ENCODE measurements at regions not wholly inside any gene's neighbourhood (a gene's known extent, or its start where the extent isn't known, plus 50 kb on each side); places are given as distances from the start of the nearest gene placed in this dataset.
"Not testable (repeated sequence)": the region's sequence is repeated elsewhere in the genome, so short reads cannot be mapped to it uniquely, and the experiment has no call there.

DNA sequence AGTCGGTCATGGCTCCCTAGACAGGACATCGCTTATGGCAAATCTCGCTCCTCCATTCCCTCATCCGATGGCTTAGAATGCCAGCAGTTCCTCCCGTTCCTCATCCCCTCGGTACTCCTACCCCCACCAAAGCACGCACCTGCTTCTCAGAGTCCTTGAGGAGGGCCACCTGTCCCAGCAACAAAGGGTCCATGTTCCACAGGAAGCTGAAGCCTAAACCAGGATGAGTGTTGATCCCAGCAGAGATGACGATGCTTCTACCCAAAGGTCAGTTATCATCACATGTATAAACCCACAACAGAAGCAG lies 111.2 kb downstream of the THBS2 start:
- no peak for DNase-seq

DNA sequence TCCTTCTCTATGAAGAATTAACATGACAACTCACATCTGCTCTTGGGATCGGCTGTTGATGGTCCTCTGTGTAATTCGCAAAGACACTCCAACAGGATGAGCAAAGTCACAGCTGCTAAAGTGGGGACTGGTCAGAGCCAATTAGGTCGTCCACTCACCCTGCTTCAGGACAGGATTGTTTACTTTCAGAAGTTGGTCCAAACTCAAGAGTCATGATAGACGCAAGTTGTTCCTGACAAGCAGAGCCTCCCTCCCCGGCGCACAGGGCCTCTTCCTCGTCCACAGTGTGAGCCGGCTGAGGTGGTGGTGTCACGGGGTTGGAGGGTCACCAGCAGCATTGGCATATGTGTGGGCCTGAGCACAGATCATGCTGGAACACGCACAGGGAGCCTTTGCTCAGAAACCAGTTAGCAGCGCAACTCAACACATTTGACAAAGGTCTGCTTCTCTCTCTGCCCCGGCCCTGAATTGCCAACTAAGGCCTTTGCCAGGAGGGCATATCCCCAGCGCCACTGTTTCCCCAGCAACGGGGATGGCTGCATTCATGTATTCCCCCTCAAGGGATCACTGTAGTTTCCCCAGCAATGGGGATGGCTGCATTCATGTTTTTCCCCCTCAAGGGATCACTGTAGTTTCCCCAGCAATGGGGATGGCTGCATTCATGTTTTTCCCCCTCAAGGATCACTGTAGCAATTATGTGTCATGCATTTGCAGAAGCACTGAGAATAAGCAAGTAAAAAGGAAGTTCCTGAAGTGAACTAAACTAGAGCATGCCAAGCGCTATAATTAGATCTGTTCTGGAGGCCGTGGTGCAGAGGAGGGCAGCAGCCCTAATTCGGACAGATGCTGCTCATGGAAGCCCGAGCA lies 111.7 kb downstream of the THBS2 start:
- DNase-seq = no peak

DNA sequence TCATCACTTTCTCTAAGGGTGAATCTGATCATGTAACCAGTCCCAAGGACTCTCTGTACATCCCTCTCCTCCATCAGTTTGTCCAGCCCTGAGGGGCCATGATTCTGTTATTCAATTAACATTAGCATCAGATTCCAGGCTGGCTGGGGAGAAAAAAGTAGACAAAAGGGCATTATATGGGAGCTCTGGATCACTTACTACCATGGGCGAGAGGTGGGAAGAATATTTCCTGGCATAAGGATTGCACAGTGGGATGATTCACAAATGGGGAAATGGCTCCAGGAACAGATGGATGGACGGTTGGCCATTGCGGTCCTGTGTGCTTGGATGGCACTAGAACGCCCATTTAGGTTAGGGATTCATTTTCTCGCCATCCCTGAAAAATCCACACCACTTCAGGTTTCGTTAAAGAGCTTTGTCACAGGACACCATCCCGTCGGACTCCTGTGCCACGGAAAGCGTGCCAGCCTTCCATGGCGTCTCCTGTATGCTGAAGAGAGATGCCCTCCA lies 112.6 kb downstream of the THBS2 start:
- no peak for DNase-seq

DNA sequence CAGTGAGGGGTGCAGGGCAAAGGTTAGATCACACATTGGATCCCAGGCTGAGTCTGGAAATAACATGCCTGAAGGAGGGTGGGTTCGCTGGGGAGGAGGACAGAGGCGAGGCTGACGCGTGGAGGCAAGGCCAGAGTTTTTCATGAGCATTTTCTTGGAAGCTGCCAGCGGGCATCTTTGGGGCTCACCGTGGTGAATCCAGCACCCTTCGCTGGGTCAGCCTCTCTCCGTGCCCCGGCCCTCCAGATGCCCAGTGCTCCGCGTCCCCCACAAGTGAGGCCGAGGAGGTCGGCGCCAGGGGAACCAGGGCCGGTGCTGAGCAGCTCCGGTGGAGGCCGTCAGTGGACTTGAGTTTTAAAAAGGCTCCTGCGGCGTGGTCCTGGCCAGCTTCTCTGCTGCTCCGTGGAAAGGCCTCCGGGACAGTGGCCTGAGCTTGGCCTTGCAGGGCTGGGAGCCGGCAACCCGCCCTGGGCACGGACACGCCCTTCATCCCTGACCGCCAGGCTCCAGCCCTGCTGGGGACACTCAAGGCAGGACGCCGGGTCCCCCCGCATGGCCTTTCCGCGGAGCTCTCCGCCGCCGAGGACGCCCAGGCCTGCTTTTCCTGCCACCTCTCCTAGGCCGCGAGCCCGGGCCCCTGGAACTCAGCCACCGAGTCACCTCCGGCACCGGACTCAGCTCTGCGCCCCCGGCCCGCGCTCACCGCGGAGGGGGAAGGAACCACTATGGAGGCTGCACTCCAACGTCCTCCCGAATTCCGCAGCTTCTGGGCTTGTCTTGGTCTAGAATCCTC lies 114.3 kb downstream of the THBS2 start:
- DNase-seq = no peak

DNA sequence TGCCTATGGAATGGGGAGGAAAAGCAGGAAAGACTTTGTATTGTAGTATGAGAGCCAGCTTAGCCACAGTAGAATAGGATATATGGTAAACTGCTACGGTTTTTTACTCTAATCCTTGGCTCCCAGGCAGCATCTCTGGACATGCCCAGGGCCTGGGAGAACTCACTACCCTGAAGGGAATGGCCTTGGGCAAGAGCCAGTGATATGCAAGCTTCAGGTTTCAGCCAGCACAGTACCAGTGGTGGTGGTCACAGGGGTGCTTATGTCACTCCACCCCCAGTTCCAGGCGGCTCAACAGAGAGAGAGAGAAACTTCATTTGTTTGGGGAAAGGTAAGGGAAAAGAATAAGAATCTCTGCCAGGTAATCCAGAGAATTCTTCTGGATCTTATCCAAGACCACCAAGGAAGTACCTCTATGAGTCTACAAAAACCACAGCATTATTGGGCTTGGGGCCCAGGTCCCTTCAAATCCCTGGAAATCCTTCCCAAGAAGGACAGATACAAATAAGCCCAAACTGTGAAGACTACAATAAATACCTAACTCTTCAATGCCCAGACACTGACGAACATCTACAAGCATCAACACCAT lies 121.2 kb downstream of the THBS2 start:
- DNase-seq = no peak

DNA sequence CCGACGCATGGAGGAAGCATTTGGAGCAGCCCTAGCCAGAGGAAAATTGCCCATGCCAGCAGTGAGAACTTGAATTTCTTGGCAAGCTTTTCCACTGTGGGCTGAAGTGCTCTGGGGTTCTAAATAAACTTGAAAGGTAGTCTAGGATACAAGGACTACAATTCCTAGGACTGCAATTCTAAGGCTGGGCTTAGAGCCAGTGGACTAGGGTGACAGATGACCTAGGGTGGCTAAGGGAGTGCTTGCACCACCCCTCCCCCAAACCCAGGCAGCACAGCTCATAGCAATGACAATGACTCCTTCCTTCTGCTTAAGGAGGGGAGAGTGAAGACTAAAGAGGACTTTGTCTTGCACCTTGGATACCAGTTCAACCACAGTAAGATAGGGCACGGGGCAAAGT lies 122.3 kb downstream of the THBS2 start:
- no peak for DNase-seq

DNA sequence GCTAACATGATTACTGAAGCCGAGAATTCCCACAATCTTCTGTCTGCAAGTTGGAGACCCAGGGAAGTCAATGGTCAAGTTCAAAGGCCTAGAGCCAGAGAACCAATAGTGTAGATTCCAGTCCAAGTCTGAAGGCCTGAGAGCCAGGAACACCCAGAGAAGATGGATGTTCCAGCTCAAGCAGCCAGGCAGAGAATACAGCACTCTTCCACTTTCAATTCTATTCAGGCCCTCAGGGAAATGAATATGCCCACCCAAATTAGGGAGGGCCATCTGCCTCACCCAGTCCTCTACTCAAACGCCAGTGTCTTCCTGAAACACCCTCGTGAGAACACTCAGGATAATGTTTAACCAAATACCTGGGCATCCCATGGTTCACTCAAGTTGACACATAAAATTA lies 123.5 kb downstream of the THBS2 start:
- DNase-seq = no peak

DNA sequence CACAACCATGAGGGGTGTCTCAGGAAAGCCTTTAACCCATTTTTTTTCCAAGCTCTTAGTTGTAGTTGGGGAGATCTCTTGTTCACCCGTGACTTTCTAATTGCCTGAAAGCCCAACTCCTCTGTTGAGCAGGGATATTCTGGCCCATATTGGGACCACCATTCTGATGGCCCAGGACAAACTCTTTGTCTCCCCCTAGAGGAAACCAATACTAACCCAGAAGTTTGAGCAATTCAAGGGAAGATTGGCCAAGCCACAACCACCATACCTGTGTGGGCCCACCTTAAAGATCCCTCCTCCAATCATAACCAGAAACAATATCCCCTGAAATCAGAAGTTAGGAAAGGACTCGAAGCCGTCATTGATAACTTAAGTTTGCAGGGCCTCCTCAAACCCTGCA lies 132.6 kb downstream of the THBS2 start:
- DNase-seq = no peak

DNA sequence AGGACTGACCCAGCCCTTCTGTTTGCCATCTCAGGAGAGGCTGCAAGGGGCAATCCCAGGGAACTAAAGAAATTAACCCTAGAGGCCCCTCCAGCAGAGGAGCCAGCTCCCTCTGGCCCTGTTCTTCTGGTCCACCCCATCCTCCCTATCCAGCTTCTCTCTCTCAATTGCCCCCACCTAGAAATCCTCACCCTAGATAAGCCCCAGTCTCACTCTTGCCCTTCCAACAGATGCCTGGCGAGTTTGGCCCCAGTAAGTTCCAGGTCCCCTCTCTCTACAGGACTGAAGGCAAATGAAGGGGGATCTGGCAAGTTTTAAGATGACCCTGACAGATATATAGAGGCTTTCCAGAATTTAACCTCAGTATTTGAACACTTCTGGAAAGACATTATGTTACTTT lies 134.0 kb downstream of the THBS2 start:
- no peak for DNase-seq

DNA sequence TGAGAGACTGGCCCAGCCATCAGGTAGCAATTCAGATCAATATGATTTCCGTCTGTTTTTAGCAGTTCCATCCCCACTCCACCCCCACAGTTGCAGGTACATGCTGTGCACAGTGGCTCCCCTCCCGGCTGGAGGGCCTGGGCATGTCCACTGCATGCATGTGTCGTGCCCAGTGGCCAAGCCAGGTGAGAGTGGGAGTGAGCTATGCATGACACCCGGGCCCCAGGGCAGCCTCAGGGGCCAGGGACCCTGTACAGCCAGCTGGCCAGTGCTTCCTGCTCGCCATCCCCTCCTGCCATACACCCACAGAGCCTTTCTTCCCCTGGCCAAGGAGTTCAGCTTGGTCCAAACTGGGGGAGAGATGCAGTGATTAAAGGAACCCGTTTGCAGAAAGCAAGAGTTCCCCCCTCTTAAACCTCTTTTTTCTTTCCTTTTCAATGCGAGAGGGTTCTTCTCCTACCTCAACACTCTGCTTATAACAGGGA lies 135.3 kb downstream of the THBS2 start:
- no peak for DNase-seq

DNA sequence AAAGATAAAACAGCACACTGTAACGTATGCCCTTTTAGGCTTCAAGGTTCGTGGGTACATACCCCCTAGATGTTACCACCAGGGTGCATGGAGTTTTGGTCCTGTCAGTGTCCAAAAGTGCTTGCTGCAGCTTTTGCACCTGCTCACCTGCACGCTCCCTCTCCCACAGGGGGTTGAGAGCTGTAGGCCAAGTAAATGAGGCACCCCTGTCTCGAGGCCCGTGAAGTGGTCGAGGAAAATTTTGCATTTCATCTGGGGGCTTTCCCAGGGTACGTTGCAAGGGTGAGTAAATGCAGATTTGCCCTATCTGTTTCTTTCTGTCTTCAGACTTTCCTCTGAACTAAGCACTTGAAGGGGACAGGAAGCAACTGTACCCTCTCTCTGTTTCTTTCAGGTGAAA lies 136.0 kb downstream of the THBS2 start:
- no peak for DNase-seq

DNA sequence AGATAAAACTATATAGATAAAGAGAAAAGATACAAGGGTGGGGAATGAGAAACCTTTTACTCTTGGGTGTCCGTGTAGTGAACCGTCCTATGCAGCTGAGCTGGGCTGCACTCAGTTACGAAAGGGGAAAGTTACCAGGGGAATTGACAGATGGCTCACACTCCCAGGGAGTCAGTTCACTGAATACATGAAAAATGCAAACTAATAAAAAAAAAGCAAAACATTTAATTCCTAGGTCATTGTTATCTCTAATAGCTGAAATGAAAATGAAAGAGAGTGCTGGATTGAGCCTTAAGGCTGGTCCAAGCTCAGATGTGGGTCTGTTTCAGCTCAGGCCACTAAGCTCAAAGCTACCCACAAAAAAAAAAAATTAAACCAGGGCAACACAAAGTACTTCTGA lies 138.0 kb downstream of the THBS2 start:
- no peak for DNase-seq

DNA sequence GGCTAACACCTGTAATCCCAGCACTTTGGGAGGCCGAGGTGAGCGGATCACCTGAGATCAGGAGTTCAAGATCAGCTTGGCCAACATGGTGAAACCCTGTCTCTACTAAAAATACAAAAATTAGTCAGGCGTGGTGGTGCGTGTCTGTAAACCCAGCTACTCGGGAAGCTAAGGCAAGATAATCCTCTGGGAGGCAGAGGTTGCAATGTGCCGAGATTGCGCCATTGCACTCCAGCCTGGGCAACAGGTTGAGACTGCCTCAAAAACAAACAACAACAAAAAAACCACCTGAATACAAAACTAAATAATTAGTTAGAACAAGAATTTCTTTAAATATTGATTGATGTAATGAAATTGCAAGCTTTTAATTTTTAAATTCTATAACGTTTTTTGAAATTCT lies 139.0 kb downstream of the THBS2 start:
- DNase-seq = not testable (repeated sequence)

DNA sequence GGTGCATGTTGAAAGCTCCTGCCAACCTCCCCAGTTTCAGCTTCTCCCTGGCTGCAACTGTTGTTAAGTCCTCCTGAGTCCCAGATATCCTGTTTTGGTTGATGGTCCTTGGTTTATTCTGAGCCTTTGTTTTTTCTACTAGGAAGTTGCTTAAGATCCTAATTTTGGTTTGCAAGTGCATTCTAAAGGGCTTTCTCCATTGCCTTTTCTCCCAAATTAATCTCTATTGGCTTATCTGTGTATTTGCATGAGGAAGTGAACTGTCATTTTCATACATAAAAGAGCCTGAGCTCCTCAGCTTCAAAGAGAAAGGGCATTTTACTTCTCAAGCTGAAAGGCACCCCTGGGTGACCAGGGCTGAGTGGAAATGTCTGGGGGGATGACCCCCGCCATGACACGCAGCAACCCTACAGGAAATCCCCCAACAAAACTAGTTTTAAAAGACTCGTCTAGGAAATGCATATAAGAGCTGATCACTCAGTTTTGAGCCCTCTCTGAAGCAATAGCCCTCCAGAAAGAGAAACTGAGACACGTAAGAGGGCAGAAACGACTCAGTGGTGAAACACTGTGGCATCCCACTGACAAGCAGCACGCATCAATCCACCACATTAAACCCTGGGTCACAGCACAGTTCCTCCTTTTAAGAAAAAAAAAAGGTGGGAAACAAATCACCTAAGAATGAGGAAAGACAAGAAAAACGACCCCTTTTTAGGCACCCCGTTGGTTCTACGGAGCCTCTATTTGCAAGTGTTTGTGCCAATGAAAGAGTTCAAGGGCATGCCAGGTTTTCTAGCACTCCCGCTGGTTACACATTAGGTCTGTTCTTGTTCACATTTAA lies 140.9 kb downstream of the THBS2 start:
- no peak for DNase-seq

DNA sequence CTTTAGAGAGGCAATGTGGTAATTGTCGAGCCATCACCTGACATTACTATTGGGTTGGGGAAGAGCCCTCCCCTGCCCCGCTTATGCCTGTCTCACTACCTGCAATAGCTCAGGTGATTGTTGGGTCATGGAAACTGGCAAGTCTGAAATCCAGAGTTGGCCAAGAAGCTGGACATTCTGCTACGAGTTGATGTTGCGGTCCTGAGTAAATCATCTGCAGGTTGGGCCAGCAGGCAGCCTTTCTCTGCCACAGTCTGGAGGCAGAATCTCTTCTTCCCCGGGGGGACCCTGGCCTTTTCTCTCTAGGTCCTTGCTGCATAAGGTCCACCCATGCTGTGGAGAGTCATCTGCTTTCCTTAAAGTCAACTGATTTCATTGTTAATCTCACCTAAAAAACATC lies 142.4 kb downstream of the THBS2 start:
- no peak for DNase-seq

DNA sequence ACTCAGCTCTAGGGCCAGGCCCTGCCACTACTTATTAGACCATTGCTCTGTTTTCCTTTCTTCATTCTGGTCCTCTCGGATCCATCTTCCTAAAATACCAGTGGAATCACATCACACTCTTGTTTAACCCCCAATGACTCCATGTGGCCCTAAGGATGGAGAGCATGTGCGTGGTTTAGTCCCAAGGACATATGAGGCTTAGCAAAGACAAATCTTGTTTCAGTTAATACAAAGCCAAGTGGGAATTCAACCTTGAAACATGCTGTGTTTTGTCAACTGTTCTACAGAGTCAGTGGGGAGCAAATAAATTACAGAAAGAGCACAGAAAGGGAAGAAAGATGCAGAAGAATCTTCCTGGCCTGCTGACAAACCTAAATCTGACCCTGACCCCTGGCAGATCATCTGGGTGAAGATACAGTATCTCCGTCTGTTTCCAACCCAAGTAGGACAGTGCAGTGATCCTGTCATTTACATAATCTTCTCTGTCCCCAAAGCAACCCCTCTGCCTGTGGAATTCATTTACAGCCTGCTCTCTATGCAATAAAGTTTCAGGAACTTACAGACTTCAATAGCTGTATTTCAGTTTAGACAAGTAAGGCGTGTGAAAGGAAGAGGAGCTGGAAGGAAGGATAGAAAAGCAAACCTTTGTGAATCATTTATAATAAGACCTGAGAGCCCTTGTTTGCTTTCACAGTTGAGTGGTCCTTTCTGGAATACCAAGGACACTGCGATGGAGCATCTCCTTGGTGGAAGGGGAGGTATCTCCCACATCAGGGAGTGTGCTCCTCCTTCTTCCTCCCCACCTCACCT lies 144.0 kb downstream of the THBS2 start:
- DNase-seq = no peak

DNA sequence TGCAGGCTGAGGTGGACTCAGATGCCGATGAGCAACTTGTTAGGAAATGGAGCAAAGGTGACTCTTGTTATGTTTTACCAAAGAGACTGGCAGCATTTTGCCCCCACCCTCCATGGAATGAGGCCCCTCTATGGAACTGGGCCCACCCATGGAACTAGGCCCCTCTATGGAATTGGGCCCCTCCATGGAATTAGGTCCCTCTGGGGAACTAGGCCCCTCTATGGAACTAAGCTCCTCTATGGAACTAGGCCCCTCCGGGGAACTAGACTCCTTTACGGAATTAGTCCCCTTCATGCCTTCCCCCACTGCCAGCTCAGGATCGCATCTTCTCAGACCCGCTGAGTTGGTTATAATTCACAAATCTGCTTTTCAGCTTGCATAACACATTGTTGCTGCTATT lies 144.9 kb downstream of the THBS2 start:
- no peak for DNase-seq

DNA sequence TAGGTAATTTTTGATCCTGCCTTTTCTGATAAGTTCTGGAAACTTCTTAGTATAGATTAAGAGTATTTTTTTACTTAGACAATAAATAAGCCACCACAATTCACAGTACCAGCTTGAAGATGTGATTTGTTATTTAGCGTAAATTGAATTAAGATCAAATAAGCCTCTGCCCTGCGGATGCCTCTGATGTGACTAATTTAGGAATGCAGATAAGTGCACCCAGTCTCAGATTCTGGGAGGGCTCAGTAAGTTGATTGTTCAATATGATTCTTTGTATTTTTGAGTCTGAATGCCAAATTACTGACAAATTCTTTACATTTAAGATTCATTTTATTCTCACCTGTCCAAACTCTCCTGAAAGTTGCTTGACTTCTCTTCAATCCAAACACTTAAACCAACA lies 147.5 kb downstream of the THBS2 start:
- DNase-seq = no peak

DNA sequence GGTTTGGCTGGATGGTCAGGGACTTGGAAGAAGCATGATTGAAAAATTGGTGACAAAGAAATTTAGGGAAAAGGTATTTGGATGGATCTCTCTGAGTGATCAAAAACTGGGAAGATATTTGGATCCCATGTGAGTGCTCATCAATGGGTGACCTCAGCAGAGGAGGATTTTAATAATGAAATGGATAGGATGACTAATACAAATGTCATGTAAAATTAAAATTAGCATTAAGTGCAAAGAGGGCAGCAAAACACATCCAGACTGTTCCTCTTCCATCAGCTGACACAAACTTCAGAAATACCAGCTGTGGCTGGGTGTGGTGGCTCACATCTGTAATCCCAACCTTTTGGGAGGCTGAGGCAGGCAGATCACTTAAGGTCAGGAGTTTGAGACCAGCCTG lies 151.7 kb downstream of the THBS2 start:
- no peak for DNase-seq

DNA sequence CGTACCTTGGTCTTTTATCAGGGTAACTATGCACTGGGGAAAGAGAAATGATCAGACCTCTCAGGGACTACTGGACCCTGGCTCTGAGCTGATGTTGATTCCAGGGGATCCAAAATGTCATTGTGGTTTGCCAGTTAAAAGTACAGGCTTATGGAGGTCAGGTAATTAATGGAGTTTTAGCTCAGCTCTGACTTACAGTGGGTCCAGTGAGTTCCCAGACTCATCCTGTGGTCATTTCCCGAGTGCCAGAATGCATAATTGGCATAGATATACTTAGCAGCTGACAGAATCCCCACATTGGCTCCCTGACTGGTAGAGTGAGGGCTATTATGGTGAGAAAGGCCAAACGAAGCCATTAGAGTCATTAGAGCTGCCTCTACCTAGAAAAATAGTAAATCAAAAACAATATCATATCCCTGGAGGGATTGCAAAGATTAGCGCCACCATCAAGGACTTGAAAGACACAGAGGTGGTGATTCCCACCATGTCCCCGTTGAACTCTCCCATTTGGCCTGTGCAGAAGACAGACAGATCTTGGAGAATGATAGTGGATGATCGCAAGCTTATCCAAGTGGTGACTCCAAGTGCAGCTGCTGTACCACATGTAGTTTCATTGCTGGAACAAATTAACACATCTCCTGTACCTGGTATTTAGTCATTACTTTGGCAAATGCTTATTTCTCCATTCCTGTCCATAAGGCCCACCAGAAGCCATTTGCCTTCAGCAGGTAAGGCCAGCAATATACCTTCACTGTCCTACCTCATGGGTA lies 152.4 kb downstream of the THBS2 start:
- no peak for DNase-seq
